Myocyte (in vitro differentiated cells): ENCODE measurements at regions not wholly inside any gene's neighbourhood (a gene's known extent, or its start where the extent isn't known, plus 50 kb on each side); places are given as distances from the start of the nearest gene placed in this dataset.

Source experiments
- DNase-seq: peaks from one replicate; pipeline ENCODE4 v3.0.0-alpha.2; 2012; ENCODE audit warnings: low read depth

- DNase-seq: no peak
Observed at GRCh38 chr2:4828682-4829374, 863.4 kb upstream of the SOX11 start.

- DNase-seq: no peak
Observed at GRCh38 chr2:4831751-4832150, 860.4 kb upstream of the SOX11 start.

GRCh38 chr2:4832642-4833041 is 859.5 kb upstream of the SOX11 start:
- DNase-seq: no peak

GRCh38 chr2:4838626-4839025 is 853.6 kb upstream of the SOX11 start:
- no peak for DNase-seq

- DNase-seq: no peak
Observed at GRCh38 chr2:4840791-4841190, 851.4 kb upstream of the SOX11 start.

GRCh38 chr2:4844881-4845280 is 847.3 kb upstream of the SOX11 start:
- DNase-seq: no peak

GRCh38 chr2:4862031-4862430 is 830.2 kb upstream of the SOX11 start:
- no peak for DNase-seq

GRCh38 chr2:4866198-4866597 is 826.0 kb upstream of the SOX11 start:
- DNase-seq: no peak

- no peak for DNase-seq
Observed at GRCh38 chr2:4868466-4868865, 823.7 kb upstream of the SOX11 start.

- DNase-seq: no peak
Observed at GRCh38 chr2:4869154-4869553, 823.0 kb upstream of the SOX11 start.

- no peak for DNase-seq
Observed at GRCh38 chr2:4873364-4873763, 818.8 kb upstream of the SOX11 start.

- no peak for DNase-seq
Observed at GRCh38 chr2:4873876-4874593, 818.1 kb upstream of the SOX11 start.

GRCh38 chr2:4882421-4882820 is 809.8 kb upstream of the SOX11 start:
- no peak for DNase-seq

GRCh38 chr2:4882941-4883340 is 809.2 kb upstream of the SOX11 start:
- DNase-seq: no peak

- DNase-seq: no peak
Observed at GRCh38 chr2:4883375-4883774, 808.8 kb upstream of the SOX11 start.

GRCh38 chr2:4884117-4884571 is 808.0 kb upstream of the SOX11 start:
- no peak for DNase-seq

GRCh38 chr2:4891394-4891793 is 800.8 kb upstream of the SOX11 start:
- no peak for DNase-seq

GRCh38 chr2:4895371-4895770 is 796.8 kb upstream of the SOX11 start:
- no peak for DNase-seq

GRCh38 chr2:4898706-4899105 is 793.5 kb upstream of the SOX11 start:
- no peak for DNase-seq

- DNase-seq: no peak
Observed at GRCh38 chr2:4900242-4900641, 791.9 kb upstream of the SOX11 start.

- DNase-seq: no peak
Observed at GRCh38 chr2:4900861-4901770, 791.1 kb upstream of the SOX11 start.
